ENCODE measurements at regions not wholly inside any gene's neighbourhood (a gene's known extent, or its start where the extent isn't known, plus 50 kb on each side); places are given as distances from the start of the nearest gene placed in this dataset.
A peak's percentile ranks its signal among the peaks of the same experiment; 100 is the strongest.
"Not testable (repeated sequence)": the region's sequence is repeated elsewhere in the genome, so short reads cannot be mapped to it uniquely, and the experiment has no call there.

DNA sequence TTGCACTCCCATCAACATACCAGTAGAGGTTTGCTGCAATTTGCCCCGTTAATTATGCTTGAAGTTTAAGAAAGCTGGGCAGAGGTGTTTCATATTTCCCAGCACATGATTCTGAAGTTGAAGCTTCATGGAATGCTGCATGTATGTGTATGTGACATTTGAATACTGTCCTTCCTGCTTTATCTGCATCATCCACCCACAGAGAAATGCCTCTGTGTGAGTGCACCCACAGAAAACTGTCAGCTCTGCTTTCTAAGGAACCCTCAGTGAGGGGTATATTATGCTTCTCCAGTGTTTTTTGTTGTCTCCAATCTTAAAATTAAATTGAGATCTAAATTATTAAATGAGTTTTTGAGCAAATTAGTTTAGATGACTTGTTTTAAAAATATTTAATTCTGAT lies 358.1 kb upstream of the PIK3R1 start:
- Histone ChIP-seq H2AFZ (ENCODE audit: low read length) (no peak overlapping the region), H2BK5ac (ENCODE audit: low read length) (no peak overlapping the region), H2BK120ac (ENCODE audit: low read depth, low read length) (no peak overlapping the region), H3K36me3 (replicated peaks in 1 of 2; ENCODE audit: control insufficient read depth in 2 of 2, insufficient read depth in 2 of 2, low read length in 2 of 2) (no peaks in the 10 kb centered on the region), H2BK12ac (ENCODE audit: low read length) (no peak overlapping the region), H4K91ac (ENCODE audit: low read depth, low read length, poor library complexity) (no peak overlapping the region), H3K4ac (ENCODE audit: low read length) (no peak overlapping the region), H3K27me3 (ENCODE audit: control insufficient read depth in 3 of 3, insufficient read depth in 3 of 3, low read depth in 1 of 3, low read length in 3 of 3) (no peaks in the 10 kb centered on the region), H3K4me1 (ENCODE audit: control insufficient read depth in 2 of 2, insufficient read depth in 1 of 2, low read depth in 1 of 2, low read length in 2 of 2) (peaks cover 2 to 4% of the 10 kb centered on the region in 2 donors), H3K4me3 (ENCODE audit: low read length in 2 of 2) (no peak overlapping the region), H2AK5ac (ENCODE audit: low read depth, low read length) (no peak overlapping the region), H3K9me3 (replicated peaks in 1 of 2; ENCODE audit: control insufficient read depth in 2 of 2, insufficient read depth in 1 of 2, low read depth in 1 of 2, low read length in 2 of 2) (no peaks in the 10 kb centered on the region), H3K4me2 (ENCODE audit: insufficient read depth, low read length, poor library complexity, severe bottlenecking) (no peak overlapping the region), H4K8ac (ENCODE audit: low read depth, low read length) (no peak overlapping the region), H3K14ac (ENCODE audit: low read length) (no peak overlapping the region), H3K9ac (ENCODE audit: low read depth, low read length, poor library complexity) (no peak overlapping the region), H3K23ac (ENCODE audit: low read depth, low read length, poor library complexity) (no peak overlapping the region), H3K18ac (ENCODE audit: low read length) (no peak overlapping the region), H3K79me1 (ENCODE audit: low read depth, low read length) (no peaks in the 10 kb centered on the region), H2BK15ac (ENCODE audit: low read length) (no peak overlapping the region), H3K27ac (replicated peaks; ENCODE audit: low read length) (no peak overlapping the region)
- no CpG with 5 or more reads among the region's 1 CpG for WGBS, 2 donors (ENCODE audit: extremely low coverage in 2 of 2, insufficient read length in 2 of 2, insufficient replicate concordance in 1 of 2)
- no peak for DNase-seq (ENCODE audit: low spot score)

GRCh38 chr5:67855523-67855922 lies 360.0 kb upstream of the PIK3R1 start:
- no peak overlapping the region for H3K18ac ChIP-seq (ENCODE audit: low read length)
- H2AK5ac ChIP-seq (ENCODE audit: low read depth, low read length): no peak overlapping the region
- H3K23ac ChIP-seq (ENCODE audit: low read depth, low read length, poor library complexity): no peak overlapping the region
- H4K8ac ChIP-seq (ENCODE audit: low read depth, low read length): no peak overlapping the region
- H3K4me3 ChIP-seq (ENCODE audit: low read length in 2 of 2): no peak overlapping the region
- no peak overlapping the region for H2BK120ac ChIP-seq (ENCODE audit: low read depth, low read length)
- DNase-seq (ENCODE audit: low spot score): no peak
- no peak overlapping the region for H3K4me2 ChIP-seq (ENCODE audit: insufficient read depth, low read length, poor library complexity, severe bottlenecking)
- no peak overlapping the region for H3K9ac ChIP-seq (ENCODE audit: low read depth, low read length, poor library complexity)
- H2BK12ac ChIP-seq (ENCODE audit: low read length): no peak overlapping the region
- H2AFZ ChIP-seq (ENCODE audit: low read length): peak overlapping the region; percentile 45
- H2BK5ac ChIP-seq (ENCODE audit: low read length): no peak overlapping the region
- H3K14ac ChIP-seq (ENCODE audit: low read length): no peak overlapping the region
- peaks cover 2 to 4% of the 10 kb centered on the region in 2 donors for H3K4me1 ChIP-seq (ENCODE audit: control insufficient read depth in 2 of 2, insufficient read depth in 1 of 2, low read depth in 1 of 2, low read length in 2 of 2)
- H3K27me3 ChIP-seq (ENCODE audit: control insufficient read depth in 3 of 3, insufficient read depth in 3 of 3, low read depth in 1 of 3, low read length in 3 of 3): no peaks in the 10 kb centered on the region
- no peaks in the 10 kb centered on the region for H3K36me3 ChIP-seq (replicated peaks in 1 of 2; ENCODE audit: control insufficient read depth in 2 of 2, insufficient read depth in 2 of 2, low read length in 2 of 2)
- no peaks in the 10 kb centered on the region for H3K79me1 ChIP-seq (ENCODE audit: low read depth, low read length)
- no peak overlapping the region for H3K4ac ChIP-seq (ENCODE audit: low read length)
- H3K27ac ChIP-seq (replicated peaks; ENCODE audit: low read length): no peak overlapping the region
- WGBS, 2 donors (ENCODE audit: extremely low coverage in 2 of 2, insufficient read length in 2 of 2, insufficient replicate concordance in 1 of 2): no CpG with 5 or more reads among the region's 5 CpGs
- no peak overlapping the region for H4K91ac ChIP-seq (ENCODE audit: low read depth, low read length, poor library complexity)
- H3K9me3 ChIP-seq (replicated peaks in 1 of 2; ENCODE audit: control insufficient read depth in 2 of 2, insufficient read depth in 1 of 2, low read depth in 1 of 2, low read length in 2 of 2): no peaks in the 10 kb centered on the region
- H2BK15ac ChIP-seq (ENCODE audit: low read length): no peak overlapping the region

- not testable (repeated sequence) for H3K18ac ChIP-seq (ENCODE audit: low read length); H4K91ac ChIP-seq (ENCODE audit: low read depth, low read length, poor library complexity)
Measured at GRCh38 chr5:67850906-67851305, 364.6 kb upstream of the PIK3R1 start.

DNA sequence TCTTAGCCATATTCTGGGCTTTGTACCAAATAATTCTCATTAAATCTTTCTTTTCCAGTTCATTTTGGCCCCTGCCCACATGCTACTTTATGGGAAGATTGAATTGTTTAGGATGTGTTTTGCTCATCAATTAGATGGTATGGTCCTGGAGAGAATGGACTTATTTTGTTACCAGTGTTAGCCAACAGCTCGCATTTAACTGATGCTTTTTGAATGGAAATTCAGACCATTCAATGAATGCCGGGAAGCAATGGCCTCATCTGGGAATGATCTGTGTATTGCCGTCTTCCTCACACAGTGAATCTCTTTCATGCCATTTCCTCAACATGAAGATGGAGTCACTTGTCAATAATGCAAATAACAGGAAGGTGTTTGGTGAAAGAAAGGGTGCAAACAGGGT lies 370.6 kb upstream of the PIK3R1 start:
- peaks cover 0 to 3% of the 10 kb centered on the region in 2 donors for H3K4me1 ChIP-seq (ENCODE audit: control insufficient read depth in 2 of 2, insufficient read depth in 1 of 2, low read depth in 1 of 2, low read length in 2 of 2)
- H2BK5ac ChIP-seq (ENCODE audit: low read length): no peak overlapping the region
- H3K14ac ChIP-seq (ENCODE audit: low read length): no peak overlapping the region
- no peaks in the 10 kb centered on the region for H3K27me3 ChIP-seq (ENCODE audit: control insufficient read depth in 3 of 3, insufficient read depth in 3 of 3, low read depth in 1 of 3, low read length in 3 of 3)
- H2BK12ac ChIP-seq (ENCODE audit: low read length): no peak overlapping the region
- no peak overlapping the region for H4K8ac ChIP-seq (ENCODE audit: low read depth, low read length)
- H3K4ac ChIP-seq (ENCODE audit: low read length): no peak overlapping the region
- no peak overlapping the region for H3K4me2 ChIP-seq (ENCODE audit: insufficient read depth, low read length, poor library complexity, severe bottlenecking)
- no peak overlapping the region for H3K27ac ChIP-seq (replicated peaks; ENCODE audit: low read length)
- H3K9me3 ChIP-seq (replicated peaks in 1 of 2; ENCODE audit: control insufficient read depth in 2 of 2, insufficient read depth in 1 of 2, low read depth in 1 of 2, low read length in 2 of 2): no peaks in the 10 kb centered on the region
- H3K4me3 ChIP-seq (ENCODE audit: low read length in 2 of 2): no peak overlapping the region
- H2AFZ ChIP-seq (ENCODE audit: low read length): peak overlapping the region; percentile 25
- no peak overlapping the region for H2AK5ac ChIP-seq (ENCODE audit: low read depth, low read length)
- no peak overlapping the region for H3K23ac ChIP-seq (ENCODE audit: low read depth, low read length, poor library complexity)
- no peak overlapping the region for H3K18ac ChIP-seq (ENCODE audit: low read length)
- H2BK120ac ChIP-seq (ENCODE audit: low read depth, low read length): no peak overlapping the region
- H3K79me1 ChIP-seq (ENCODE audit: low read depth, low read length): no peaks in the 10 kb centered on the region
- no peak overlapping the region for H2BK15ac ChIP-seq (ENCODE audit: low read length)
- DNase-seq (ENCODE audit: low spot score): no peak
- no CpG with 5 or more reads among the region's 3 CpGs for WGBS, 2 donors (ENCODE audit: extremely low coverage in 2 of 2, insufficient read length in 2 of 2, insufficient replicate concordance in 1 of 2)
- H3K36me3 ChIP-seq (replicated peaks in 1 of 2; ENCODE audit: control insufficient read depth in 2 of 2, insufficient read depth in 2 of 2, low read length in 2 of 2): no peaks in the 10 kb centered on the region
- H4K91ac ChIP-seq (ENCODE audit: low read depth, low read length, poor library complexity): no peak overlapping the region
- no peak overlapping the region for H3K9ac ChIP-seq (ENCODE audit: low read depth, low read length, poor library complexity)

More at GRCh38 chr5:67850906-67851305, 364.6 kb upstream of the PIK3R1 start:
- not testable (repeated sequence) for H2AFZ ChIP-seq (ENCODE audit: low read length); H2BK120ac ChIP-seq (ENCODE audit: low read depth, low read length); H4K8ac ChIP-seq (ENCODE audit: low read depth, low read length); H3K14ac ChIP-seq (ENCODE audit: low read length); H2BK12ac ChIP-seq (ENCODE audit: low read length); H3K36me3 ChIP-seq (replicated peaks in 1 of 2; ENCODE audit: control insufficient read depth in 2 of 2, insufficient read depth in 2 of 2, low read length in 2 of 2); H3K27ac ChIP-seq (replicated peaks; ENCODE audit: low read length); DNase-seq (ENCODE audit: low spot score); H3K79me1 ChIP-seq (ENCODE audit: low read depth, low read length); H2BK5ac ChIP-seq (ENCODE audit: low read length); H3K23ac ChIP-seq (ENCODE audit: low read depth, low read length, poor library complexity); H3K9ac ChIP-seq (ENCODE audit: low read depth, low read length, poor library complexity); H3K4ac ChIP-seq (ENCODE audit: low read length); H3K4me1 ChIP-seq (ENCODE audit: control insufficient read depth in 2 of 2, insufficient read depth in 1 of 2, low read depth in 1 of 2, low read length in 2 of 2); H3K4me2 ChIP-seq (ENCODE audit: insufficient read depth, low read length, poor library complexity, severe bottlenecking); H2AK5ac ChIP-seq (ENCODE audit: low read depth, low read length); H3K4me3 ChIP-seq (ENCODE audit: low read length in 2 of 2); H3K27me3 ChIP-seq (ENCODE audit: control insufficient read depth in 3 of 3, insufficient read depth in 3 of 3, low read depth in 1 of 3, low read length in 3 of 3); H2BK15ac ChIP-seq (ENCODE audit: low read length); H3K9me3 ChIP-seq (replicated peaks in 1 of 2; ENCODE audit: control insufficient read depth in 2 of 2, insufficient read depth in 1 of 2, low read depth in 1 of 2, low read length in 2 of 2)
- no CpG with 5 or more reads among the region's 5 CpGs for WGBS, 2 donors (ENCODE audit: extremely low coverage in 2 of 2, insufficient read length in 2 of 2, insufficient replicate concordance in 1 of 2)
